ENCODE measurements at regions not wholly inside any gene's neighbourhood (a gene's known extent, or its start where the extent isn't known, plus 50 kb on each side); places are given as distances from the start of the nearest gene placed in this dataset.

DNA sequence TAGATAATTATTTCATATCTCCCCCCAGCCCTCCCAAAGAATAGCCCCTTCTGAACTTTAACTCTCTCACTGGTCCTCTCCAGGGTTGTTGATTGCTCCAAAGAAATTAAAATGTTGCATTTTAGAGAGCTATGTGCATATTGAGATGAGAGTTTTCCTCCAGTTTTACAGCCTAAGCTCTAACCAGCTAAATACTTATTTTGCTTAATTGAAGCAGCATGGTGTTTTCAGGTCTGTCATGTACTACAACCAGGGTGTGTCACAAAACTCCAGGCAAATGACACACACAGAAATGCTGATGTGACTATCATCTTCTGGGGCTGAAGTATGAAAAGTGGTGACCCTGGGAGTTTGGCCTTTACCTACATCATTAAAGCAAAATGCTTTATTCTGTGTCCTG lies 196.8 kb upstream of the STXBP5 start:
- no peaks in the 10 kb centered on the region for H3K9me3 ChIP-seq (ENCODE audit: control insufficient read depth, low read depth, low read length)
- no peak for DNase-seq
- no peak overlapping the region for H3K4me3 ChIP-seq (ENCODE audit: low read length)
- H3K27me3 ChIP-seq (ENCODE audit: control insufficient read depth, insufficient read depth, low read length) = no peaks in the 10 kb centered on the region
- no peaks in the 10 kb centered on the region for H3K4me1 ChIP-seq (ENCODE audit: control insufficient read depth, insufficient read depth, low read length)
- H3K27ac ChIP-seq (ENCODE audit: low read length) = no peak overlapping the region
- no peaks in the 10 kb centered on the region for H3K36me3 ChIP-seq (ENCODE audit: control insufficient read depth, insufficient read depth, low read length)

DNA sequence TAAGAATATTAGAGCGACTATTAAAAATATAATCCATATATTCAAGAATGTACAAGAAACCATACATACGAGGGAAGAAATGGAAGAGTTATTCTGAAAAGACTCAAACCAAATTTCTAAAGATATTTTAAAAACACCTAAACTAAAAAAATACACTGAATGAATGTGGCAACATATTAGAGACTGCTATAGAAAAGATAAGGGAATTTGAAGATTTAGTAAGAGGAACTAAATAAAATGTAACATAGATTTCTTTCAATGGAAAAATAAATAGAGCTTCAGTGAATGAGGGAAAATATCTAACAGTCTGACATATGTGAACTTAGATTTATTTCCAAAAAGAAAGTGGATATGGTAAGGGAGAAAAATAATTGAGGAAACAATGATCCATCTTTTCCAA lies 194.9 kb upstream of the STXBP5 start:
- Histone ChIP-seq H3K27ac (ENCODE audit: low read length) (no peak overlapping the region), H3K4me1 (ENCODE audit: control insufficient read depth, insufficient read depth, low read length) (no peaks in the 10 kb centered on the region), H3K4me3 (ENCODE audit: low read length) (no peak overlapping the region), H3K27me3 (ENCODE audit: control insufficient read depth, insufficient read depth, low read length) (no peaks in the 10 kb centered on the region), H3K9me3 (ENCODE audit: control insufficient read depth, low read depth, low read length) (no peaks in the 10 kb centered on the region), H3K36me3 (ENCODE audit: control insufficient read depth, insufficient read depth, low read length) (no peaks in the 10 kb centered on the region)
- 90% methylated on average over 2 of the region's 2 CpGs for WGBS (ENCODE audit: insufficient coverage, low lambda C conversion rate)
- DNase-seq = no peak

DNA sequence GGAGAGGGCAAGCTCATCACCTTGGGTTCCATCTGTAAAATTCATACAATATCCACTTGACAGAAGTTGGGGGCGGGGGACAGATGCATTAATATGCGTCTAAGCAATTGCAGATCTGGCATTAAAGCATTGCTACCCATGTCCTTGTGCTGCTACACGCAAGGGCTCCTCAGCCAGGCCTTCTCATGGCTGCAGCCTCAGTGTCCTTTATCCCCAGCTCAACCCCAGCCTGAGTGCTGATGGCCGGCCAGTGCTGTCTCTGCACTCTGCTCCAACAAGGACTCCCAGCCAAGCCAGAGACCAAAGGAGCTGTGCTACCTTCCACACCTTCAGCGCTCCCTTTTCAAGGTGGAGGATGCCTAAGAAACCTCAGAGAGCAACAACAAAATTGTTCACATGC lies 188.5 kb upstream of the STXBP5 start:
- H3K4me3 ChIP-seq (ENCODE audit: low read length) = no peak overlapping the region
- no peak for DNase-seq
- no peaks in the 10 kb centered on the region for H3K9me3 ChIP-seq (ENCODE audit: control insufficient read depth, low read depth, low read length)
- H3K27ac ChIP-seq (ENCODE audit: low read length) = no peak overlapping the region
- H3K36me3 ChIP-seq (ENCODE audit: control insufficient read depth, insufficient read depth, low read length) = no peaks in the 10 kb centered on the region
- no CpG with 5 or more reads among the region's 5 CpGs for WGBS (ENCODE audit: insufficient coverage, low lambda C conversion rate)
- no peaks in the 10 kb centered on the region for H3K27me3 ChIP-seq (ENCODE audit: control insufficient read depth, insufficient read depth, low read length)
- H3K4me1 ChIP-seq (ENCODE audit: control insufficient read depth, insufficient read depth, low read length) = no peaks in the 10 kb centered on the region

DNA sequence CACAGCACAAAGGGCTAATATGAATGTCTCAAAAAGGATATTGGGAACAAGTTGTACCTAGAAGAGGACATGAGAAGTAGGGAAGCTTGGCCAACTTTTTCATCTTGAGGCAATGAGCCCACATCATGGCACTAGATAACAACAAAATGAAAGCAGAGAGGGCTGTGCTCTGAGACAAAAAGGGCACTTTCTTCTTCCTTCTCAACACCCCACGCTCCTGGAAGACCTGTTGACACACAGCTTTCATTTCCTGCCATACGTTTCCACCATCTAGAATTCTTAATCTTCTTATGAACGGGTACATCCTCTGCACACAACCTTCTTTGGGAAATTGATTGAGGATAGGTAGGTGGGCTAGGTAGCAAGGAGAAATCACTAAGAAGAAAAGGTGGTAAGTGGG lies 187.8 kb upstream of the STXBP5 start:
- H3K27ac ChIP-seq (ENCODE audit: low read length) = no peak overlapping the region
- H3K9me3 ChIP-seq (ENCODE audit: control insufficient read depth, low read depth, low read length) = no peaks in the 10 kb centered on the region
- WGBS (ENCODE audit: insufficient coverage, low lambda C conversion rate) = 100% methylated on average over 3 of the region's 3 CpGs
- H3K4me3 ChIP-seq (ENCODE audit: low read length) = no peak overlapping the region
- H3K4me1 ChIP-seq (ENCODE audit: control insufficient read depth, insufficient read depth, low read length) = no peaks in the 10 kb centered on the region
- H3K36me3 ChIP-seq (ENCODE audit: control insufficient read depth, insufficient read depth, low read length) = no peaks in the 10 kb centered on the region
- DNase-seq = no peak
- H3K27me3 ChIP-seq (ENCODE audit: control insufficient read depth, insufficient read depth, low read length) = no peaks in the 10 kb centered on the region

DNA sequence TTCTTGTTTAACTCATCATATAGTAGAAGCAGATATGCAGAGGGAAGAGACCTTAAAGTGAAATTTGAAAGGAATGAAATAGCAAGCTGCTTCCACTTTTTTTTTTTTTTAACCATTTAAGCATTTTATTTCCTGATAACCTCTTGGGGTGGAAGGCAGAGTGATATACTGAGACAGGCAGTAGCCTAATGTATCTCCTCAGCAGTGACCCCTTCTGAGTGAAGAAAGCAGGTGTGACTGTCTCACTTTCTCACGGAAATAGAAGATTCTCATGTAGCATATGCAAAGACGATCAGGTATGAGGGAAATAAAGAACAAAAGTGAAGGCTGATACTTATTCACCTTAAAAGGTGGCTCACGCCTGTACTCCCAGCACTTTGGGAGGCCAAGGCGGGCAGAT lies 187.1 kb upstream of the STXBP5 start:
- Histone ChIP-seq H3K4me1 (ENCODE audit: control insufficient read depth, insufficient read depth, low read length) (no peaks in the 10 kb centered on the region), H3K9me3 (ENCODE audit: control insufficient read depth, low read depth, low read length) (no peaks in the 10 kb centered on the region), H3K27ac (ENCODE audit: low read length) (no peak overlapping the region), H3K36me3 (ENCODE audit: control insufficient read depth, insufficient read depth, low read length) (no peaks in the 10 kb centered on the region), H3K4me3 (ENCODE audit: low read length) (no peak overlapping the region), H3K27me3 (ENCODE audit: control insufficient read depth, insufficient read depth, low read length) (no peaks in the 10 kb centered on the region)
- DNase-seq = no peak
- no CpG with 5 or more reads among the region's 4 CpGs for WGBS (ENCODE audit: insufficient coverage, low lambda C conversion rate)

DNA sequence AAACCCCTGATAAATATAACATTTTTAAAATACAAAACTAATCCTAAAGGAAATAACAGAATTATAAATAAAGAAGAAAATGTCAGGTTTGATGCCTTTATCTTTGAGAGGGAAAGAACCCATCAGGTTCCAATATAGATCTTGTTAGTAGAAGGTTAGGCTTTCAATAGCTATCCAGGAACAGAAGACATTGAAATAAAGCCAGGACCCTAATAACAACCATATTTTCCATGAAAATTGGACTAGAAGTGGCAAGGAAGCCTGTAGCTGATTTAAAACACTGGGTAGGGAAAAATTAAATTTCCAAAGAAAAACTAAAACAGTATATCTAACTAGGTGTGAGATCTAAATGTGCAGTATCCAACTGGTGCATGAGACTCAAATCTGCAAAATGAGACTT lies 185.2 kb upstream of the STXBP5 start:
- Histone ChIP-seq H3K4me1 (ENCODE audit: control insufficient read depth, insufficient read depth, low read length) (no peaks in the 10 kb centered on the region), H3K4me3 (ENCODE audit: low read length) (no peak overlapping the region), H3K9me3 (ENCODE audit: control insufficient read depth, low read depth, low read length) (no peaks in the 10 kb centered on the region), H3K27ac (ENCODE audit: low read length) (no peak overlapping the region), H3K36me3 (ENCODE audit: control insufficient read depth, insufficient read depth, low read length) (no peaks in the 10 kb centered on the region), H3K27me3 (ENCODE audit: control insufficient read depth, insufficient read depth, low read length) (no peaks in the 10 kb centered on the region)
- no peak for DNase-seq

DNA sequence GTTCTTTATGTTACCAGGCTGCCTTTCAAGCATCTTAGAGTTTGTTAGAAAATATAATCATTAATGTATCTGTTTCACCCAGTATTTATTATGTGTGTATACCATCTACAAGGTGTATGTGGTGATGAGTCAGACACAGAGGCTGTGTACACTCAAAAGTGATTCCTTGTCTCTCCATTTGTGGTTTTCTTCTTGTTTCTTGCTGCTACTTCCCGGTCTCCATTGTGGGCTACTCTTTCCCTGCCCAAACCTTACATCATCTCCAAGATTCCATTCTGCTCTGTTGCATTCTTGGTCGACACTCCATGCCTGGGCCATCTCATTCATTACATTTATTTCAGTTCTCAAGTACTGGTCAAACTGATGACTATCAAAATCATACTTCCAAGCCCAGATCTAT lies 182.2 kb upstream of the STXBP5 start:
- H3K27me3 ChIP-seq (ENCODE audit: control insufficient read depth, insufficient read depth, low read length) = no peaks in the 10 kb centered on the region
- WGBS (ENCODE audit: insufficient coverage, low lambda C conversion rate) = 80% methylated on average over 1 of the region's 2 CpGs
- no peak overlapping the region for H3K27ac ChIP-seq (ENCODE audit: low read length)
- DNase-seq = no peak
- H3K36me3 ChIP-seq (ENCODE audit: control insufficient read depth, insufficient read depth, low read length) = no peaks in the 10 kb centered on the region
- H3K9me3 ChIP-seq (ENCODE audit: control insufficient read depth, low read depth, low read length) = no peaks in the 10 kb centered on the region
- H3K4me3 ChIP-seq (ENCODE audit: low read length) = no peak overlapping the region
- H3K4me1 ChIP-seq (ENCODE audit: control insufficient read depth, insufficient read depth, low read length) = no peaks in the 10 kb centered on the region

DNA sequence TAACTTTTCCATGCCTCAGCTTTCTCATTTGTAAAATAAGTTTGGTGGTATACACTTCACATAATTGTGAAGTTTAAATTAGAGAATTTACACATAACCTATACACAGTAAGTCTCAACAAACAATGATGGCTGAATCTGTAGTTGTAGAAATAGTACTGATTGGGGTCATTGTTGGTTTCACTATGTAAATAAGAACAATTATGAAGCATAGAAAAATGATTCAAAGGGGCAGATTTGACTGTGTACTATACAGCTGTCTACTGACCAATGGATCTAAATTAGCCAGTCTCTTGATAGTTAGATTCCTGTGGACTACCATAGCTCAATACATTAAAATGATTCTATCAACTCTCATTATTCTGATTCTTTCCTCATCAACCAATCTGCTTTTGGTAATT lies 181.1 kb upstream of the STXBP5 start:
- H3K9me3 ChIP-seq (ENCODE audit: control insufficient read depth, low read depth, low read length) = no peaks in the 10 kb centered on the region
- no peak overlapping the region for H3K27ac ChIP-seq (ENCODE audit: low read length)
- no peak for DNase-seq

DNA sequence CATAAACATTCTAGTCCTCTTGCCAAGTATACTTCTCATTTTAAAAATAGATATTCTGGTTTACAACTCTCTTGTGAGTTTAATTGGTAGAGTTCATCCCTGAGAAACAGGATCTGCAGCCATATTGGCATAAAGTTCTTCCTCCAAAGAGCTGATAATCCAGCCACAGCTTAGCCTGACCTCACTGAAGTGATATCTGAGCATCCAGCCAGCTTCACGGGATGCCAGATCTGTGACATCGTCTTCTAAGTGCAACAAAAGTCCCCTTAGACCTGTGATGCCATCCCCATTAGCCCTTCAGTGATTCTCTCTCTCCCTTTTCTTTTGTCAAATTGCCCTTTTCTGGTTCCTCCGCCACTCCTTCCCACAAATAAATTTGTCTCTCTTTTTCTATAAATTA lies 180.6 kb upstream of the STXBP5 start:
- no peak for DNase-seq
- no peaks in the 10 kb centered on the region for H3K27me3 ChIP-seq (ENCODE audit: control insufficient read depth, insufficient read depth, low read length)
- H3K4me3 ChIP-seq (ENCODE audit: low read length) = no peak overlapping the region
- H3K4me1 ChIP-seq (ENCODE audit: control insufficient read depth, insufficient read depth, low read length) = no peaks in the 10 kb centered on the region
- H3K9me3 ChIP-seq (ENCODE audit: control insufficient read depth, low read depth, low read length) = no peaks in the 10 kb centered on the region
- WGBS (ENCODE audit: insufficient coverage, low lambda C conversion rate) = 92% methylated on average over 2 of the region's 3 CpGs
- no peak overlapping the region for H3K27ac ChIP-seq (ENCODE audit: low read length)
- no peaks in the 10 kb centered on the region for H3K36me3 ChIP-seq (ENCODE audit: control insufficient read depth, insufficient read depth, low read length)

More for the DNA sequence above, 181.1 kb upstream of the STXBP5 start:
- H3K4me3 ChIP-seq (ENCODE audit: low read length) = no peak overlapping the region
- H3K27me3 ChIP-seq (ENCODE audit: control insufficient read depth, insufficient read depth, low read length) = no peaks in the 10 kb centered on the region
- H3K36me3 ChIP-seq (ENCODE audit: control insufficient read depth, insufficient read depth, low read length) = no peaks in the 10 kb centered on the region
- H3K4me1 ChIP-seq (ENCODE audit: control insufficient read depth, insufficient read depth, low read length) = no peaks in the 10 kb centered on the region

DNA sequence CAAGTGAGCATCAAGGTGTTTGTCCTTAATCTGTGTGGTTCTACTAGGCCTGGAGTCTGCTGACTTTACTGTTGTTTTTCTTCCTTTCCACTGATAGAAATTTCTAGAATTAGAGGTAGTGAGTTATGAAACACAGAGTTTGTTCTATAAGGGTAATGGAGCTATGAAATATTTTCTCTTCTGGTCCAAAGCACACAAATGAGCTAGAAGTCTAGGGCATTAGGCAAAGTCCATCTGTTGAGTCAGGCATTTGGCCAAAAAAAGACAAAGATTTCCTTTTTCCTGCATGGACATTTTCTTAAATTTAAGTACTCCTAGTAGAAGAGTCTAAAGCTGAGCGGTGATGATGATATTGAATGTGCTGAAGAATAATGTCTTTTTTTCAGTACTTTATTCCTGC lies 174.3 kb upstream of the STXBP5 start:
- Histone ChIP-seq H3K9me3 (ENCODE audit: control insufficient read depth, low read depth, low read length) (no peaks in the 10 kb centered on the region), H3K27ac (ENCODE audit: low read length) (no peak overlapping the region), H3K36me3 (ENCODE audit: control insufficient read depth, insufficient read depth, low read length) (no peaks in the 10 kb centered on the region), H3K4me1 (ENCODE audit: control insufficient read depth, insufficient read depth, low read length) (no peaks in the 10 kb centered on the region), H3K27me3 (ENCODE audit: control insufficient read depth, insufficient read depth, low read length) (no peaks in the 10 kb centered on the region), H3K4me3 (ENCODE audit: low read length) (no peak overlapping the region)
- no peak for DNase-seq
- WGBS (ENCODE audit: insufficient coverage, low lambda C conversion rate) = no CpG with 5 or more reads among the region's 1 CpG

DNA sequence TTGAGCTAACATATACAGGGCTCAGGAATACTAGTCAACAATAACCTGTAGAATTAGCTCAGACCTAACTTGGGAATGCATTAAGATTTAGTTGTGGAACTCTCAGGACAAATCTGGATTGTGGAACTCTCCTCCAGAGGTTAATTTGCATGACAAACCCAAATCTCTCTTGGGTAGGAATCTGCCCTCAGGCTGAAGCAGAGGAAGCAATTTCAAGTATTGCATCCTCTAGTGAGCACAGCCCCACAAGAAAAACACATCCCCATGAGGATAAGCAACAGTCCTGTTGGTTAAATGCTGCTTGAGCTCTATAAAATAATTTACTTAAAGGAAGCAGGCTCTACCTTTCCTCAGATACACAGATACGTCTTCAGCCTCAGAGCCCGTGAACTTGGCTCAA lies 170.9 kb upstream of the STXBP5 start:
- H3K27me3 ChIP-seq (ENCODE audit: control insufficient read depth, insufficient read depth, low read length) = no peaks in the 10 kb centered on the region
- no peak overlapping the region for H3K27ac ChIP-seq (ENCODE audit: low read length)
- H3K36me3 ChIP-seq (ENCODE audit: control insufficient read depth, insufficient read depth, low read length) = no peaks in the 10 kb centered on the region
- H3K4me1 ChIP-seq (ENCODE audit: control insufficient read depth, insufficient read depth, low read length) = no peaks in the 10 kb centered on the region
- no peak overlapping the region for H3K4me3 ChIP-seq (ENCODE audit: low read length)
- no CpG with 5 or more reads among the region's 2 CpGs for WGBS (ENCODE audit: insufficient coverage, low lambda C conversion rate)
- no peak for DNase-seq
- H3K9me3 ChIP-seq (ENCODE audit: control insufficient read depth, low read depth, low read length) = no peaks in the 10 kb centered on the region

DNA sequence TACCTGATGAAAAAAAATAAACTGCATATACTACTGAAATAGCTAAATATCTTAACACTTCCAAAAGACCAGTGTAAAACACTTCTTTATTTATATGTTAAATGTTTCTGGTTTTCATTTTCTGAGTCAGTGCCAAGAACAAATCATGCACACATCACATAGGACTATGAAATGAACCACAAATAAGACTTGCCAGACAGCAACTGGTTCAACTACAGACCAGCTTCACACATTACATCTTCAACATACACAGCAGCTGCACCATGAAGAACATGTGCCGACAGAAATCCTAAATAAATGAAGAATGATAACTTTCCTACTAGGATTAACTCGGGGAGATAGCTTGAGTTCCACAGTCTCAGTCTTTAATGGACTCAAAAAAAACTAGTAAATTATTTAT lies 168.3 kb upstream of the STXBP5 start:
- Histone ChIP-seq H3K36me3 (ENCODE audit: control insufficient read depth, insufficient read depth, low read length) (no peaks in the 10 kb centered on the region), H3K27me3 (ENCODE audit: control insufficient read depth, insufficient read depth, low read length) (no peaks in the 10 kb centered on the region), H3K27ac (ENCODE audit: low read length) (no peak overlapping the region), H3K9me3 (ENCODE audit: control insufficient read depth, low read depth, low read length) (no peaks in the 10 kb centered on the region), H3K4me3 (ENCODE audit: low read length) (no peak overlapping the region), H3K4me1 (ENCODE audit: control insufficient read depth, insufficient read depth, low read length) (no peaks in the 10 kb centered on the region)
- WGBS (ENCODE audit: insufficient coverage, low lambda C conversion rate) = 29% methylated on average over 1 of the region's 2 CpGs
- no peak for DNase-seq

Data from large intestine (tissue), 3 donors.